IMR-90 (cell line): ENCODE measurements at regions not wholly inside any gene's neighbourhood (a gene's known extent, or its start where the extent isn't known, plus 50 kb on each side); places are given as distances from the start of the nearest gene placed in this dataset. TPM values are rescaled to one million over a fixed set of nuclear protein-coding genes. Genes with fewer than 3 reads are reported as not detected.
"Not testable (repeated sequence)": the region's sequence is repeated elsewhere in the genome, so short reads cannot be mapped to it uniquely, and the experiment has no call there.

Experiments used
- ATAC-seq: fragments of 200-7000 bp; cut with Tn5 transposase; 2 replicates; pipeline ENCODE4 v1.9.1; 2020; ENCODE audit warnings: low read depth, mild to moderate bottlenecking, moderate library complexity
- BruUV-seq: library from RNA; stranded (reverse); fragments of 400-500 nt; replicated peaks from 2 replicates; lab custom pipeline; 2021; lab: Mats Ljungman, UMichigan
- CTCF ChIA-PET: fragments of 300-600 bp; formaldehyde crosslinking; extraction: SDS; loops from one replicate; lab custom pipeline; 2021; ENCODE audit warnings: antibody characterized with exemption; lab: Yijun Ruan, JAX
- POLR2A ChIA-PET: fragments of 300-600 bp; sonication (Branson Sonifier 250); formaldehyde crosslinking; loops from one replicate; lab custom pipeline; 2022; ENCODE audit warnings: antibody characterized with exemption; ENCODE audit not compliant: unreplicated experiment; lab: Charles Lee
- DNase-seq: peaks from one replicate; pipeline ENCODE4 v3.0.0; 2013
- H2AFZ ChIP-seq: replicated peaks from 2 replicates; pipeline ENCODE3; 2013; ENCODE audit warnings: low read length, mild to moderate bottlenecking; ENCODE audit not compliant: poor library complexity
- H2AK5ac ChIP-seq: 2 replicates; pipeline ENCODE4 v1.6.1; 2013; ENCODE audit warnings: low read depth, low read length, inconsistent platforms
- H2AK9ac ChIP-seq: replicated peaks from 2 replicates; pipeline ENCODE3; 2013; ENCODE audit warnings: mild to moderate bottlenecking, low read depth, low read length, moderate library complexity; ENCODE audit not compliant: poor library complexity
- H2BK120ac ChIP-seq: 2 replicates; pipeline ENCODE4 v1.6.1; 2013; ENCODE audit warnings: low read depth, low read length, inconsistent platforms
- H2BK15ac ChIP-seq: 3 replicates; pipeline ENCODE4 v1.6.1; 2013; ENCODE audit warnings: low read depth, low read length, inconsistent platforms
- H2BK20ac ChIP-seq: 2 replicates; pipeline ENCODE4 v1.6.1; 2013; ENCODE audit warnings: low read depth, mild to moderate bottlenecking, inconsistent platforms, low read length, moderate library complexity
- H2BK5ac ChIP-seq: 2 replicates; pipeline ENCODE4 v1.6.1; 2013; ENCODE audit warnings: mild to moderate bottlenecking, low read depth, low read length, inconsistent platforms; ENCODE audit not compliant: poor library complexity, severe bottlenecking
- H3K14ac ChIP-seq: replicated peaks from 2 replicates; pipeline ENCODE4 v1.6.1; 2013; ENCODE audit warnings: low read depth, low read length, inconsistent platforms
- H3K18ac ChIP-seq: 2 replicates; pipeline ENCODE4 v1.6.1; 2013; ENCODE audit warnings: low read depth, low read length, control low read depth
- H3K23ac ChIP-seq: 2 replicates; pipeline ENCODE4 v1.6.1; 2013; ENCODE audit warnings: low read depth, low read length, inconsistent platforms
- H3K27ac ChIP-seq: 2 replicates; pipeline ENCODE4 v1.5.1; 2013; ENCODE audit warnings: mild to moderate bottlenecking, control low read depth, low read length; ENCODE audit not compliant: insufficient read depth
- H3K27me3 ChIP-seq: 2 replicates; pipeline ENCODE4 v1.6.1; 2013; ENCODE audit warnings: low read length; ENCODE audit not compliant: control insufficient read depth, insufficient read depth
- H3K36me3 ChIP-seq: 2 replicates; pipeline ENCODE4 v1.6.1; 2013; ENCODE audit warnings: low read length, mixed read lengths; ENCODE audit not compliant: control insufficient read depth, insufficient read depth
- H3K4ac ChIP-seq: 2 replicates; pipeline ENCODE4 v1.6.1; 2013; ENCODE audit warnings: low read depth, low read length, inconsistent platforms
- H3K4me1 ChIP-seq: 2 replicates; pipeline ENCODE4 v1.6.1; 2013; ENCODE audit warnings: low read length, mixed read lengths; ENCODE audit not compliant: control insufficient read depth, insufficient read depth
- H3K4me2 ChIP-seq: 2 replicates; pipeline ENCODE4 v1.6.1; 2013; ENCODE audit warnings: low read depth, mild to moderate bottlenecking, control low read depth, low read length, moderate library complexity
- H3K4me3 ChIP-seq: 2 replicates; pipeline ENCODE4 v1.5.1; 2013; ENCODE audit warnings: low read depth, mild to moderate bottlenecking, control low read depth, low read length, moderate library complexity; ENCODE audit not compliant: insufficient read depth
- H3K56ac ChIP-seq: 2 replicates; pipeline ENCODE4 v1.6.1; 2013; ENCODE audit warnings: low read length, inconsistent platforms; ENCODE audit not compliant: insufficient read depth; ENCODE audit errors: extremely low read depth
- H3K79me1 ChIP-seq, 2 experiments: 2 replicates each; pipeline ENCODE4 v1.6.1; 2013; ENCODE audit warnings: low read length in 2 of 2, inconsistent platforms in 1 of 2, low read depth in 1 of 2
- H3K9ac ChIP-seq: 2 replicates; pipeline ENCODE4 v1.6.1; 2013; ENCODE audit warnings: low read depth, low read length, control low read depth
- H3K9me1 ChIP-seq: 2 replicates; pipeline ENCODE4 v1.6.1; 2013; ENCODE audit warnings: low read length, inconsistent platforms; ENCODE audit not compliant: insufficient read depth
- H3K9me3 ChIP-seq: 2 replicates; pipeline ENCODE4 v1.6.1; 2013; ENCODE audit warnings: low read length; ENCODE audit not compliant: control insufficient read depth, insufficient read depth
- H4K20me1 ChIP-seq: 2 replicates; pipeline ENCODE4 v1.6.1; 2013; ENCODE audit warnings: low read length, inconsistent platforms; ENCODE audit not compliant: insufficient read depth
- H4K5ac ChIP-seq: 2 replicates; pipeline ENCODE4 v1.6.1; 2013; ENCODE audit warnings: mild to moderate bottlenecking, low read depth, low read length, control low read depth
- H4K8ac ChIP-seq, 2 experiments: 2 replicates each; pipeline ENCODE4 v1.6.1; 2013; ENCODE audit warnings: low read depth in 2 of 2, low read length in 2 of 2, control low read depth in 1 of 2, inconsistent platforms in 1 of 2
- H4K91ac ChIP-seq: 2 replicates; pipeline ENCODE4 v1.6.1; 2013; ENCODE audit warnings: low read depth, low read length, inconsistent platforms; ENCODE audit not compliant: insufficient read depth
- dilution Hi-C: fragments of 300-500 bp; cut with HindIII; formaldehyde crosslinking; loops from one replicate; pipeline ENCODE4 v1.14.3; 2018; ENCODE audit warnings: low sequenced_read_pairs; ENCODE audit not compliant: unreplicated experiment
- in situ Hi-C: fragments of 300-500 bp; cut with MboI; formaldehyde crosslinking; loops from 3 replicates; pipeline ENCODE4 v1.14.3; 2019; ENCODE audit warnings: low sequenced_read_pairs, inconsistent platforms, mixed read lengths
- intact Hi-C: fragments of 100-400 bp; cut with micrococcal nuclease; formaldehyde crosslinking; loops from 2 replicates; pipeline ENCODE4 v1.10.0; 2022
- microRNA-seq, 2 experiments: library from miRNA; stranded (forward) in 1 of 2; unstranded in 1 of 2; fragments of 10-50 nt in 1 of 2; fragments of <30 nt in 1 of 2; gene quantifications in 1 of 2; microRNA quantifications in 1 of 2; one replicate each; pipeline versions ENCODE3 to v1.1.0; 2013 to 2020; ENCODE audit not compliant: insufficient read depth in 1 of 2, insufficient read length in 1 of 2, unreplicated experiment in 1 of 2
- small RNA-seq, 5 experiments: library from RNA; depleted of rRNA; stranded (forward); fragments of <200 nt; gene quantifications; one replicate each; pipeline ENCODE3, GENCODE V24; 2012

- H2AFZ ChIP-seq, H3K9me3 ChIP-seq, H3K4me1 ChIP-seq, H2BK5ac ChIP-seq, H3K4ac ChIP-seq, H3K56ac ChIP-seq, CTCF ChIA-PET, ATAC-seq, in situ Hi-C loops, H3K27ac ChIP-seq, POLR2A ChIA-PET, H3K18ac ChIP-seq, intact Hi-C loops, H3K14ac ChIP-seq, H4K5ac ChIP-seq, H2BK20ac ChIP-seq, H3K9me1 ChIP-seq, H3K4me2 ChIP-seq, H3K36me3 ChIP-seq, H2AK5ac ChIP-seq, H4K20me1 ChIP-seq, H2BK120ac ChIP-seq, H4K91ac ChIP-seq, dilution Hi-C loops, H3K79me1 ChIP-seq, DNase-seq, H2AK9ac ChIP-seq, H4K8ac ChIP-seq, BruUV-seq, H3K4me3 ChIP-seq, H2BK15ac ChIP-seq, H3K23ac ChIP-seq, H3K27me3 ChIP-seq, H3K9ac ChIP-seq: not testable (repeated sequence)
Measured at GRCh38 chr15:79782307-79782706, 114.5 kb downstream of the MTHFS start.

Small RNAs in the stretch of these regions (microRNA-seq; reads per million reads assigned to microRNA genes)
- gene AC026826.2 (ENCODE audit: insufficient read depth, insufficient read length) = not detected
- not detected for gene AC026826.3 (ENCODE audit: insufficient read depth, insufficient read length)

Small RNAs in the stretch of these regions (small RNA-seq; reads per million reads assigned to genes)
- gene AC026826.2 = 0 reads per million in 5 experiments
- gene AC026826.3 = 0 reads per million in 5 experiments
